GM06990 (cell line): ENCODE measurements at regions not wholly inside any gene's neighbourhood (a gene's known extent, or its start where the extent isn't known, plus 50 kb on each side); places are given as distances from the start of the nearest gene placed in this dataset.

Source experiments
- DNase-seq: peaks from one replicate; pipeline ENCODE4 v3.0.0-alpha.2; 2011; ENCODE audit not compliant: insufficient read length; ENCODE audit errors: extremely low read depth
- H3K27me3 ChIP-seq: replicated peaks from 2 replicates; pipeline ENCODE4 v1.6.0; 2011; ENCODE audit warnings: low read length; ENCODE audit not compliant: control insufficient read depth, insufficient read depth
- H3K36me3 ChIP-seq: 2 replicates; pipeline ENCODE4 v1.5.1; 2011; ENCODE audit warnings: low read length; ENCODE audit not compliant: control insufficient read depth, insufficient read depth
- H3K4me3 ChIP-seq: replicated peaks from 2 replicates; pipeline ENCODE4 v1.5.1; 2011; ENCODE audit warnings: low read depth, mild to moderate bottlenecking, control low read depth, low read length
- TF ChIP-seq, protein P1 (sequence below): IDR thresholded peaks from 2 replicates; pipeline ENCODE4 v1.5.1; 2011; ENCODE audit warnings: low read length, control low read depth, mild to moderate bottlenecking, inconsistent platforms; ENCODE audit not compliant: insufficient read depth, poor library complexity, severe bottlenecking

DNA sequence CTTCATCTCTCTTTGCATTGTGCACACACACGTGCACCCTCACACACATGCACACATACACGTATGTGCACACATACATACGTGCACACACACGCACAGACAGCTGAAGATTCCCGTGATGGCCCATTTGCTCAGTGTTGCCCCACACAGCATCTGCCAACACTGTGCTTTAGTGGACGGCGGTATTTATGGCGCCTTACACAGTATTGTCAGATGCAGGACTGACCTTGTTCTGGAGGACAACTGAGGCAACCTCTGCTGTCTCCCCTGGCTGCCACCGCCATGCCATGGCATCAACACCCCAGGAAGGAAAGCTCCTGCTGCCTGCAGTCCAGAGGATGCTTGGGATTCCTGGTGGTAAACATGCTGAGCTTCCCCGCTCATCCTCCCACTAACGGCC, 316.4 kb downstream of the TEX29 start:
- TF ChIP-seq, protein P1, sequence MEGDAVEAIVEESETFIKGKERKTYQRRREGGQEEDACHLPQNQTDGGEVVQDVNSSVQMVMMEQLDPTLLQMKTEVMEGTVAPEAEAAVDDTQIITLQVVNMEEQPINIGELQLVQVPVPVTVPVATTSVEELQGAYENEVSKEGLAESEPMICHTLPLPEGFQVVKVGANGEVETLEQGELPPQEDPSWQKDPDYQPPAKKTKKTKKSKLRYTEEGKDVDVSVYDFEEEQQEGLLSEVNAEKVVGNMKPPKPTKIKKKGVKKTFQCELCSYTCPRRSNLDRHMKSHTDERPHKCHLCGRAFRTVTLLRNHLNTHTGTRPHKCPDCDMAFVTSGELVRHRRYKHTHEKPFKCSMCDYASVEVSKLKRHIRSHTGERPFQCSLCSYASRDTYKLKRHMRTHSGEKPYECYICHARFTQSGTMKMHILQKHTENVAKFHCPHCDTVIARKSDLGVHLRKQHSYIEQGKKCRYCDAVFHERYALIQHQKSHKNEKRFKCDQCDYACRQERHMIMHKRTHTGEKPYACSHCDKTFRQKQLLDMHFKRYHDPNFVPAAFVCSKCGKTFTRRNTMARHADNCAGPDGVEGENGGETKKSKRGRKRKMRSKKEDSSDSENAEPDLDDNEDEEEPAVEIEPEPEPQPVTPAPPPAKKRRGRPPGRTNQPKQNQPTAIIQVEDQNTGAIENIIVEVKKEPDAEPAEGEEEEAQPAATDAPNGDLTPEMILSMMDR = no peak
- no peak for DNase-seq
- Histone ChIP-seq H3K27me3 (no peaks in the 10 kb centered on the region), H3K36me3 (no peaks in the 10 kb centered on the region), H3K4me3 (no peak overlapping the region)

DNA sequence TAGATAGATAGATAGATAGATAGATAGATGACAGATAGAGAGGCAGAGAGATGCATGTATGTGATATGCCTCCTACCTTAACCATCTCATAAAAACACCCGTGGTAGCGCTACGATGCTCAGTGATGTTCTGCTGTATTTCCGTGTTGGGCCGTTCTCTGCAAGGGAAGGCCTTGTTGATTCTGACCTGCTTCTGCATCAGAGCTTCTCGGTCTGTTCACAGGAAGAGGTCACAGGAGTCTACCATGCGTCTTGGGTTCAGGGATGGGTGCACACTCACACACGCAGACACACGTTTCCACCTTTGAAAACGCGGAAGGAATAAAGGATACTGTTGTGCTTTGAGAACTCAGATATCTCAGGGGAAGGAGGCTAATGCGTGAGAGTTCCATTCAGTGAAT, 316.9 kb downstream of the TEX29 start:
- H3K4me3 ChIP-seq = no peak overlapping the region
- H3K36me3 ChIP-seq = no peaks in the 10 kb centered on the region
- TF ChIP-seq, protein P1 = no peak
- H3K27me3 ChIP-seq = no peaks in the 10 kb centered on the region
- no peak for DNase-seq

GRCh38 chr13:111638233-111638632, 317.8 kb downstream of the TEX29 start:
- Histone ChIP-seq H3K4me3 (no peak overlapping the region), H3K36me3 (no peaks in the 10 kb centered on the region), H3K27me3 (no peaks in the 10 kb centered on the region)
- DNase-seq = no peak
- TF ChIP-seq, protein P1 = no peak

GRCh38 chr13:111639196-111639705, 318.8 kb downstream of the TEX29 start:
- Histone ChIP-seq H3K36me3 (no peaks in the 10 kb centered on the region), H3K4me3 (no peak overlapping the region), H3K27me3 (no peaks in the 10 kb centered on the region)
- DNase-seq = no peak
- TF ChIP-seq, protein P1 = no peak

- H3K27me3 ChIP-seq = no peaks in the 10 kb centered on the region
- no peak for DNase-seq
- TF ChIP-seq, protein P1 = no peak
Observed at GRCh38 chr13:111640006-111640405, 319.6 kb downstream of the TEX29 start.

GRCh38 chr13:111640476-111640875, 320.0 kb downstream of the TEX29 start:
- no peaks in the 10 kb centered on the region for H3K27me3 ChIP-seq
- TF ChIP-seq, protein P1 = no peak
- no peaks in the 10 kb centered on the region for H3K36me3 ChIP-seq
- no peak overlapping the region for H3K4me3 ChIP-seq
- DNase-seq = no peak

More at GRCh38 chr13:111640006-111640405, 319.6 kb downstream of the TEX29 start:
- H3K36me3 ChIP-seq = no peaks in the 10 kb centered on the region
- no peak overlapping the region for H3K4me3 ChIP-seq
